Activated CD4-positive, alpha-beta T cell treated with anti-CD3 and anti-CD28 coated beads, Interleukin-2, Interleukin-6, amounts not matched to agents 100 ng/mL and 50 ng/mL, durations not matched to agents 16 hours and 8 hours (primary cell): ENCODE measurements at regions not wholly inside any gene's neighbourhood (a gene's known extent, or its start where the extent isn't known, plus 50 kb on each side); places are given as distances from the start of the nearest gene placed in this dataset.
"Not testable (repeated sequence)": the region's sequence is repeated elsewhere in the genome, so short reads cannot be mapped to it uniquely, and the experiment has no call there.

ENCODE experiments used
- DNase-seq: peaks from one replicate; pipeline ENCODE4 v3.0.0-alpha.2; 2020

DNA sequence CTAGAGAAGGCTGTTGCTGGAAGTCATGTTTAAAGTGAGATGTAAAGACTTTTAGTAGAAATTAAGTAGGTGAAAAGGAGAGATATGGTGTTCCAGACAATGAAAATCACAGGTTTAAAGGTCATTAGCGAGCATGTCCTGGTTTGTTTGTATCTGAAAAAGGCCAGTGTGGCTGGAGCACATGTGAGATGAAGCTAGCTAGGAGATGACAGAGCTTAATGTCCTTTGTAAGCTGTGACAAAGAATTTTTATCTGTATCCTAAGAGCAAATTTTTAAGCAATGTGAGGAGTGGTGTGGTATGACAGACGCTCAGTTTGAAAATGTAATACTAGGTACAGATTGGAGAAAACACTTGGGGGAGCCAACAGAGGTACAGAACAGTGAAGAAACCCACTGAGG, 567.2 kb upstream of the ARRDC3 start:
- DNase-seq = no peak

DNA sequence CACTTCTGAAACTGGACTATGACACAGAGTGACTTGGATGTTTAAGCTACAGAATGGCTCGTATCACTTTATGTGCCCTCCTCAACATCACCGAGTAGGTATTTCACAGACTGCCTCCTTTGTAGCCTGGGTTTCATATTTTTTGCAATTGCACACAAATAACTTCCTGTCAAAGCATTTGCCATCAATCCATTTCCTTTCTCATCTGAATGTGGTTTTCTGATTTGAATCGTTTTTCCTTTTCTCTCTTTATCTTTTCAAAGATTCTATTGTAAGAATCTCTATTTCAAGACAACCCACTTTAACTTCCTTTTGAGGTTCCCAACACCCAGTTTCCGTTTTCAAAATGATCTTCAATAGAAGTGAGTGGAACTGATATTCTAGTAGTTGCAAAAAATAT, 563.8 kb upstream of the ARRDC3 start:
- DNase-seq = no peak

DNA sequence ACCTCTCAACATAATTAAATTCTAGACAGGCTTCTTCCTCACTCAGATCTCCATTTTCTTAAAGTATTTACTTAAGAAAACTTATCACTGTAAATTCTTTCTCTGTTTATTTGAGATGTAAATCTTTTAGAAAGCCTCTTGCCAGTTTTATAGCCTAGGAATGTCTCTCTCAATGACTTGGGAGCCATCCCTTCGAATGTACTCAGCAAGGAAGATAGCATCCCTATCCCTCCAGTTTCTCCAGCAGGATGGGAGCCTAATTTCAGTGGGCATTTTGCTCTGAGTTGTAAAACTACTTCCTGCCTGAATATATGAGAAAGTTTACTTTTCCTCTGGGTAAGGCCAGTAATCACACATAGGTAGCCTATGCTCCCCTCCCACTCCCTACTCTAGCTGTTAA, 558.5 kb upstream of the ARRDC3 start:
- no peak for DNase-seq

DNA sequence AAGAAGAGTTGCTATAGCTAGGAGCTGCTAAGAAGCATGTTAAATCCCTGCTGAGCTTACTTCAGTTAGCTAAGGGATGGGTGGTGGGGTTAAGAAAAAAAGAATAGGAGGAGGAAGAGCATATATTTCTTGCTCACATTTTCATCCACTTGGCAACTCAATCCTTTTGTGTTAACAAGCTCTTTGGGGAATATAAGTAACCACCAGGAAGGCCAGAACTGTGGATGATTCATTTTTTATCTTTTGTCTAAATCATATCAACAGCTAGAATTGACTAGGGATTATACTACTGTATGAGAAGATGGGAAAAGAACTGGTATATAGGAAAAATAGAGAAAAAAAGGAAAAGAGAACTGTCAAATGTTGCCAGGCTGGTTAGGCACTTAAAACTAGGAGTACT, 555.3 kb upstream of the ARRDC3 start:
- DNase-seq = no peak

- DNase-seq = no peak
These were observed 554.0 kb upstream of the ARRDC3 start for GRCh38 chr5:91937121-91937520.

GRCh38 chr5:91929522-91929817, 546.4 kb upstream of the ARRDC3 start:
- no peak for DNase-seq

- peak; percentile 2 for DNase-seq
These were observed 545.8 kb upstream of the ARRDC3 start for GRCh38 chr5:91928754-91929521.

DNA sequence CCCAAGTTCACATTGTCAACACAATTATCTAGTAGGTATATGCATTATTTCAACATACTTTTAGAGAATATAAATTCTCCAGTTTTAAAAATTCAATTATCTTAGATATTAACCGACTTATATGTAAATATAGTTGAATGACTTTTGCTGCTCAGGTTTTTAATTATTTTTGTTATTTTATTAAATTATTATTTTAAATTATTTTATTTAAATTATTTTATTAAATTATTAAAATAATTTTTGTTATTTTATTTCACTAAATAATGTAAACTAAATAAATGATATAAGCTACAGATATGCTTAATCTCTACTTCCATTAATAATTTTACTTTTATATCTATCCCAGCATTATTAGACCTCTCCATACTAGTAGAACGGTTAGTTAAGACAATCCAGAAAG, 544.3 kb upstream of the ARRDC3 start:
- no peak for DNase-seq

- no peak for DNase-seq
These were observed 542.1 kb upstream of the ARRDC3 start for GRCh38 chr5:91925249-91925648.

DNA sequence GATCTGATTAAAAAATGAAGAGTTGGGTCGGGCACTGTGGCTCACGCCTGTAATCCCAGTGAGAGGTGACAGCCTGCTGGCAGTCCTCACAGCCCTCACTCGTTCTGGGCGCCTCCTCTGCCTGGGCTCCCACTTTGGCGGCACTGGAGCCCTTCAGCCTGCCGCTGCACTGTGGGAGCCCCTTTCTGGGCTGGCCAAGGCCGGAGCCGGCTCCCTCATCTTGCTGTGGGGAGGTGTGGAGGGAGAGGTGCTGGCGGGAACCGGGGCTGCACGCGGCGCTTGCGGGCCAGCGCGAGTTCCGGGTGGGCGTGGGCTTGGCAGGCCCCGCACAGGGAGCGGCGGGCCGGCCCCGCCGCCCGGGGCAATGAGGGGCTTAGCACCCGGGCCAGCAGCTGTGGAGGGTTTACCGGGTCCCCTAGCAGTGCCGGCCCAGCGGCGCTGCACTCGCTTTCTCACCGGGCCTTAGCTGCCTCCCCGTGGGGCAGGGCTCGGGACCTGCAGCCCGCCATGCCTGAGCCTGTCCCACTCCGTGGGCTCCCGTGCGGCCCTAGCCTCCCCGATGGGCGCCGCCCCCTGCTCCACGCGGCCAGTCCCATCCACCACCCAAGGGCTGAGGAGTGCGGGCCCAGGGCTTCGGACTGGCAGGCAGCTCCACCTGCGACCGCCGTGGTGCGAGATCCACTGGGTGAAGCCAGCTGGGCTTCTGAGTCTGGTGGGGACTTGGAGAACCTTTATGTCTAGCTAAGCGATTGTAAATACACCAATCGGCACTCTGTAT, 534.1 kb upstream of the ARRDC3 start:
- not testable (repeated sequence) for DNase-seq

DNA sequence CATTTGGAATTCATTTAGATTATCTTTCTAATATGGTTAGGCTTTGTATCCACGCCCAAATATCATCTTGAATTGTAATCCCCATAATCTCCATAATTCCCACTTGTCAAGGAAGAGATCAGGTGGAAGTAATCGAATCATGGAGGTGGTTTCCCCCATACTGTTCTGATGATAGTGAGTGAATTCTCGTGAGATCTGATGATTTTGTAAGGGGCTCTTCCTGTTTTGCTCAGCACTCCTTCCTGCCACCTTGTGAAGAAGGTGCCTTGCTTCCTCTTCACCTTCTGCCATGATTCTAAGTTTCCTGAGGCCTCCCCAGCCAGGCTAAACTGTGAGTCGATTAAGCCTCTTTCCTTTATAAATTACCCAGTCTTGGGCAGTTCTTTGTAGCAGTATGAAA, 527.5 kb upstream of the ARRDC3 start:
- DNase-seq = no peak

DNA sequence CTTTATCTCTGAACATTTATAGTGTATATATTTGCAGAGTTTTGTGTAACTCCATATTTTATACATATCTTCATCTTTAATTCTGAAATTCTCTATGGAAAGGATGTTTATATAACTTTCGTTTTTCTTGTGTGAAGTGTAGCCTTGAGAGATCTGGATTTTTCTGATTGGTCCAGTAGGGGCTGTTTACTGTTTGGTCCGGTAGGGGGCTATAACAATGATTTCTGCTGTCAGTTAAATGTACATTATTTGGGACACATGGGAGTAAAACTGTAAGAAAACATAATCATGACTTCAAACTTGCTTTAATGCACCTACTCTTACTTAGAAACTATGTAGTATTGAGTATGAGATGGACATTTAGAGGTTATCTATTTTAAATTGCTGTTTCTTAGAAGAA, 527.1 kb upstream of the ARRDC3 start:
- no peak for DNase-seq

DNA sequence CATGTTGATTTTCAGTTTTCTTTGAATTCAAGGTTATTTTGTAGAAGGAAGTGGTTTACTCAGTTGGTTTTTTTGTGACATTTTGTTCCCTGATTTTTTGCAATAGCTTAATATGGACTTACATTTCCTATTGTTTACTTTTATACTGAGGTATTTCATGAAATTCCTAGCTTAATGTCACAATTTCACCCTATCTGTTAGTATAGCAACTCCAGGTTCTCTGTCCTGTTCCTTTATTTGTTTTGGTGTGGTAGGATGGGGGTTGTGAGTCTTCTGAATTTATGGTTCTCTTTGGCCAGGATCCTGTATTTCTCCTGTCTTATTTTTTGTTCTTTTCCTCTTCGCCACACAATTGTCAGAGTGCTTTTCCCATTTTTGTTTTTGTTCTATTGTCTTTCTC, 523.4 kb upstream of the ARRDC3 start:
- no peak for DNase-seq

DNA sequence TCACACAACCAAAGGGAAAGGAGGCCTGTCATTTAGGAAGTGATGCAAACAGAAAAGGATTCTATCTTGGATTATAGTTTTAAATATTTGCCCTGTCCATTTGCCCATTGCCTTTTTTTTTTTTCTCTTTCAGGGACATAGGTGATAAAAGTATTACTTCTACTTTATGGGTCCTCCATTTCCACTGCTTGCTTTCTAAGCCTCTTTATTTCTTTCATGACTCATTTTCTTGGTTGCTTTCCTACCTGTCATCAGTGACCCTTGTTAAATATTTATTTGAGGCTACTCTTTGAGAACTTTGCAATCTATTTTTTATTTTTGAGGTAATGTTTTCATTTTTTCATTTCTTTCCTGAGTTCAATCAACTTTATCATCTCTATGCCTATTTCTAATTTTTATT, 522.9 kb upstream of the ARRDC3 start:
- no peak for DNase-seq

GRCh38 chr5:91898898-91899297, 515.8 kb upstream of the ARRDC3 start:
- no peak for DNase-seq

DNA sequence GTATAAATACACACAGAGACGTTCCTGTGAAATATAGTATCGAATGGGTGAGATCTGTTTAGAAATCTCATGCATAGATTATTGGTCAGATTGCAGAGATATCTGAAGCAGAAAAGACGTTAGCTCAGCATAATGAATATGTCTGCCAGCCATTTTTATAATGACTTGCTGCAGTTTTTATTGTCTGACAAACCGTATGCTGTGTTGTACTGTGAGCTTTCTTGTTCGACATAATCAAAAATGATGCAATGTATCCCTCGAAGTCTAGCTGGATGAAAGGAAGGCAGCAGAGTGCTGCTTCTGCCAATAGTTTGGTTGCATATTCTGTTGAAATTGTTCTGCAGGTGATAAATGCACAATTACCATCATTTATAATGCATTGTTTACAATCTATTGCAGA, 514.9 kb upstream of the ARRDC3 start:
- no peak for DNase-seq

DNA sequence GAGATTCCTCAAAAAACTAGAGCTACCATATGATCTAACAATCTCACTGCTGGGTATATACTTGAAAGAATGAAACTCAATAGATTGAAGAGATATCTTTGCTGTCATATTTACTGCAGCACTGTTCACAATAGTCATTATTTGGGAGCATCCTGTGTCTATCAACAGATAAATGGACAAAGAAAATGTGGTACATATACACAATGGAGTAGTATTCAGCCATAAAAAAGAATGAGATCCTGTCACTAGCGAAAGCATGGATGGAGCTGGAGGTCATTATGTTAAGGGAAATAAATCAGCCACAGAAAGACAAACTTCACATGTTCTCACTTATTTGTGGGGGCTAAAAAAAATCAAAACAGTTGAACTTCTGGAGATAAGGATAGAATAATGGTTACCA, 505.7 kb upstream of the ARRDC3 start:
- DNase-seq = no peak

- no peak for DNase-seq
These were observed 502.5 kb upstream of the ARRDC3 start for GRCh38 chr5:91885291-91886265.

- no peak for DNase-seq
These were observed 500.9 kb upstream of the ARRDC3 start for GRCh38 chr5:91884036-91884435.

GRCh38 chr5:91875196-91875779, 492.2 kb upstream of the ARRDC3 start:
- DNase-seq = no peak

- DNase-seq = no peak
These were observed 484.7 kb upstream of the ARRDC3 start for GRCh38 chr5:91867799-91868198.

DNA sequence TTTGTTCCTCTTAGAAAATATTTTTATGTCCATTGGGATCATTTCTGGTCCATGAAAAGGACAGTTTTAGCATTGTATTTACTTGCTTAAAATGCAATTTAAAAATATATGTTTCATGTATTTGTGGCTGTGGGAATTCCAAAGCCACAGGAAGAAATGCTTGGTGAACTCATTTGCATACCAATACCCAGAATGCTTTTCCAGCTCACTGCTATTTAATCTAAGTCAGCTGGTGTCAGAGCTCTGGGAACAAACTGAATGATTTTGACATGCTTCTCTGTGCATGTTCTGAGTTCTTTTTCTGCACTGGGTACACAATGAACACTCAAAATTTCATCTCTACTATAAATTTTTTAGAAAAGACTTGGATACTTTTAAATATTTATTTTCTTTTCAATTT, 482.8 kb upstream of the ARRDC3 start:
- DNase-seq = no peak

GRCh38 chr5:91864962-91865361, 481.8 kb upstream of the ARRDC3 start:
- DNase-seq = no peak
